GM19324 (cell line): ENCODE measurements at regions not wholly inside any gene's neighbourhood (a gene's known extent, or its start where the extent isn't known, plus 50 kb on each side); places are given as distances from the start of the nearest gene placed in this dataset.
"Not testable (repeated sequence)": the region's sequence is repeated elsewhere in the genome, so short reads cannot be mapped to it uniquely, and the experiment has no call there.

Source experiments
- ATAC-seq: cut with Tn5 transposase; IDR thresholded peaks from one replicate; pipeline ENCODE4 v1.9.1; 2021; ENCODE audit warnings: mild to moderate bottlenecking, moderate library complexity; ENCODE audit not compliant: unreplicated experiment, low FRiP score

- ATAC-seq = no peak
These were observed 441.9 kb downstream of the TMEM121 start for GRCh38 chr14:105968291-105968690.

- not testable (repeated sequence) for ATAC-seq
These were observed 442.6 kb downstream of the TMEM121 start for GRCh38 chr14:105969026-105969425.

- not testable (repeated sequence) for ATAC-seq
These were observed 444.4 kb downstream of the TMEM121 start for GRCh38 chr14:105970821-105971220.

GRCh38 chr14:105971593-105972500, 445.5 kb downstream of the TMEM121 start:
- ATAC-seq = no peak

- no peak for ATAC-seq
These were observed 448.5 kb downstream of the TMEM121 start for GRCh38 chr14:105974902-105975301.

GRCh38 chr14:105978618-105979295, 452.4 kb downstream of the TMEM121 start:
- no peak for ATAC-seq

- ATAC-seq = no peak
These were observed 453.1 kb downstream of the TMEM121 start for GRCh38 chr14:105979446-105979845.

GRCh38 chr14:105980224-105980623, 453.8 kb downstream of the TMEM121 start:
- ATAC-seq = no peak

GRCh38 chr14:105981517-105982302, 455.3 kb downstream of the TMEM121 start:
- ATAC-seq = not testable (repeated sequence)

GRCh38 chr14:105982664-105983063, 456.3 kb downstream of the TMEM121 start:
- no peak for ATAC-seq

- no peak for ATAC-seq
These were observed 460.5 kb downstream of the TMEM121 start for GRCh38 chr14:105986894-105987284.

- ATAC-seq = no peak
These were observed 461.2 kb downstream of the TMEM121 start for GRCh38 chr14:105987563-105987962.

- ATAC-seq = no peak
These were observed 463.4 kb downstream of the TMEM121 start for GRCh38 chr14:105989566-105990302.

- not testable (repeated sequence) for ATAC-seq
These were observed 465.3 kb downstream of the TMEM121 start for GRCh38 chr14:105991677-105992076.

GRCh38 chr14:105993814-105994213, 467.4 kb downstream of the TMEM121 start:
- ATAC-seq = no peak

- not testable (repeated sequence) for ATAC-seq
These were observed 468.8 kb downstream of the TMEM121 start for GRCh38 chr14:105995011-105995710.

GRCh38 chr14:105998597-105998996, 472.2 kb downstream of the TMEM121 start:
- not testable (repeated sequence) for ATAC-seq

GRCh38 chr14:105999361-106000028, 473.1 kb downstream of the TMEM121 start:
- ATAC-seq = no peak

GRCh38 chr14:106000029-106000511, 473.7 kb downstream of the TMEM121 start:
- not testable (repeated sequence) for ATAC-seq
